Bone marrow (tissue), 2 donors: ENCODE measurements at regions not wholly inside any gene's neighbourhood (a gene's known extent, or its start where the extent isn't known, plus 50 kb on each side); places are given as distances from the start of the nearest gene placed in this dataset.

Experiments used
- DNase-seq, 2 donors: peaks; one replicate each; lab custom pipeline; 2025; lab: John Stamatoyannopoulos, UW

DNA sequence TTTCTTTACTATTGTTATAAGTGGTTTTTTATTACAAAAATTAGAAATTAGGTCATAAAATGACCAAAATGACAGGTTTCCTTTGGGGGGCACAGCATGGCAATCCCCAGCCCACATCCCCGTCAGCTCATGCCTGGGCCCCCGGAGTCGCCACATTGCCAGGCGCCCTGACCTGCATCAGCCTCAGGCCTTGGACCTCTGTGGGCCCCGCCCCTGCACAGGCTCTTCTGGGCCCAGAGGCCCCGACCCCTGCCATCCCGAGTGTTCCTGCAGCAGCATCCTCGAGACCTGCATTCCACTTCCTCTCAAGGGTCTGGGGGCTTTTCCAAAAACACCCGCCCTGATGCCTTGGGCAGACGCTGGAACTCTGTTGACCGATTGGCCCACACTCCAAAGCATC is 391.1 kb upstream of the MGMT start:
- DNase-seq: no peak

DNA sequence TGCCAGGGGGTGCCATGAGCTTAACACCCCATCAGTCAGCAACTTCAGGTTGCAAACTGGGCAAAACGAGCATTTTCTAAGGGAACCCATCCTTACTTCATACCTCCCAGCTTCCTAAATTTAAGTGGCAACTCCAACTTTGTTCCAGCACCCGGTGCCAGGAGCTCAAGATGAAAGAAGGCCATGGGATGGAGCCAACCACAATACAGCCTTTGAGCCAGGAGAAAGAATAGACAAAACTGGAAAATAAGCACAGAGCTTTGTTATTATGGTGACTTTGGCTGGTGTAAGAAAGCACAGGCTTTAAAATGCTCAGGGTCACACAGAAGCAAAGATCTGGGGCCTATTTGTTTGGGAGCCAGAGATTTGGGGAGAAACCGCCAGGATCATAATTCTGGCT is 388.7 kb upstream of the MGMT start:
- DNase-seq: no peak

DNA sequence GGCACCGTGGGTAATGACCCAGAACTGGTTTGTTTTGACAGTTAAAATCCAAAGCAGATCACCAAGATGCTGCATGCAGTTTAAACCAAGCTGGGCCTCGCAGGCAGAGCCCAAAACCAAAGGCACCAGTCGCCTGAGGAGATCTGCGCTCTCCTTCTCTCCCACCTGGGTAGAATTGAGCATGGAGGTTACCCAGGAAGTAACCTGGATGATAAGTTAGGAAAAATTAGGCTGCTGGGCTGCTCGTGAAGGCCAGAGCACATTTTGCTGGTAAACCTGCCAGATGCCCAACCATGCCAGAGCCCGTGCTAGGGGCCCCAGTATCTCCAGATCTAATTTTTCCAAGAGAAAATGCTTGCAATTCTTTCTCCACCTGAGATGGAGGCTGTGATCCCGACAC is 388.3 kb upstream of the MGMT start:
- DNase-seq: no peak

DNA sequence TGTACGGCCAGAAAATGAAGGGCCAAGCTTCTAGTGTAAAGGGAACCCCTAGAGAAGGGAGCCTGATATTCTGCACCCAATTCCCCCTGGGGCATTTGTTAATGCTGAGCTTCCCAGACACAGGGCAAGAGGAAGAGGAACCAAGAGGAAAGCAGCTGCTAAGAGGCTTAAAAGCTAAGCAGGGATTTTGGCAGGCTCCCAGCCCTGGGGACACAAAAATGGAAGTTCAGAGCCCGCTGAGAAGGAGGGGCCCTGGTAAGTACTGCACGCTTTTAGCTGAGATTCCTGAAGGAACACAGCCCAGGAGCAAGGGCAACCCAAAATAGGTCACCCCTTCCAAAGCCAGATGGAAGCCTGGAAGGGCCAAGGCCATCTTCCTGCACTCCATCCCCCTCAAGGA is 387.3 kb upstream of the MGMT start:
- no peak for DNase-seq

DNA sequence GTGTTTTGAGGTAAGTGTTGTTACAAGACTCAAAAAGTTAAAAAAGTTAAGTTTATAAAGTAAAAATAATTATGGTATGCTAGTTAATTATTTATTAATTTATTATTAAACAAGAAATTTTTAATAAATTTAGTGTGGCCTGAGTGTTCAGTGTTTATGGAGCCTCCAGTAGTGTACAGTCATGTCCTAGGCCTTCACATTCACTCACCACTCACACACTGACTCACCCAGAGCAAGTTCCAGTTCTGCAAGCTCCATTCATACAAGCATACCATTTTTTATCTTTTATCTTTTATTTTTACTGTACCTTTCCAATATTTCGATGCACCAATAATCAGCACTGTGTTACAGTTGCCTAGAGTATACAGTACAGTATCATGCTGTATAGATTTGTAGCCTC is 381.2 kb upstream of the MGMT start:
- no peak for DNase-seq

DNA sequence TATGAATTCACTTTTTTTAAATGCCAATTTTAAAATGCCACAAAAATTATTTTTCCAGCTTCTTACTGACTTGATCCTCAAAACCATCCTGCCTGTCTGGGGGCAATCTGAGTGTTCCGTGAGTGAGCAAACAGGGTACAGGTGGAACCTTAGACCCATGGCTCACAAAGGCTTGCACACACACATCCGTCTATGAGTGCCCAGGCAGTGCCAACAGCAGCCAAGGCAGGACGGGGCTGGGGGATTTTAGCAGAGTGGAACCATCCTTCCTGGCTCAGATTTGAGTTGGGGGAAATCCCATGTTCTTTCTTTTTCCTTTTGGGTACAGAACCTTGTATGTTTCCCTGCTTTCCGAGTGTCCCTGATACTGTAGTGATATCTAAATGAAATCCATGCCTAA is 377.7 kb upstream of the MGMT start:
- no peak for DNase-seq

DNA sequence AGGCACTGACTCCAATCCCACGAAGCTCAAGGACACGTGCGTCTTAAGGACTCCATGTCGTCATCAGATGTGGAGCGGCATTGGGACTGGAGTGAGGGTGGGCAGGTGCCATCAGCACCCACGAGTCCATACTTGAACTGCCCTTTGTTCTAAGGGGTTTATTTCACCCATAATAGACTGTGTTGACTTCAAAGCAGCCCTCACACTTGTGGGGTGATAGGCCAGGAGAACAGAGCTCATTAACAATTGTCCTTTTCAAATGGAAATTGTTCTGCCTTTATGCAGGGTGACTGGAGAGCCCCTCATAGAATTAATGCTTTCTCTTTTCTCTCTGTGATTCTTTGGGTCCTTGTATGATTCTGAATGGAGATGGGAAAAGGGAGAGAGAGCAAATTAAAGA is 376.9 kb upstream of the MGMT start:
- DNase-seq: no peak

DNA sequence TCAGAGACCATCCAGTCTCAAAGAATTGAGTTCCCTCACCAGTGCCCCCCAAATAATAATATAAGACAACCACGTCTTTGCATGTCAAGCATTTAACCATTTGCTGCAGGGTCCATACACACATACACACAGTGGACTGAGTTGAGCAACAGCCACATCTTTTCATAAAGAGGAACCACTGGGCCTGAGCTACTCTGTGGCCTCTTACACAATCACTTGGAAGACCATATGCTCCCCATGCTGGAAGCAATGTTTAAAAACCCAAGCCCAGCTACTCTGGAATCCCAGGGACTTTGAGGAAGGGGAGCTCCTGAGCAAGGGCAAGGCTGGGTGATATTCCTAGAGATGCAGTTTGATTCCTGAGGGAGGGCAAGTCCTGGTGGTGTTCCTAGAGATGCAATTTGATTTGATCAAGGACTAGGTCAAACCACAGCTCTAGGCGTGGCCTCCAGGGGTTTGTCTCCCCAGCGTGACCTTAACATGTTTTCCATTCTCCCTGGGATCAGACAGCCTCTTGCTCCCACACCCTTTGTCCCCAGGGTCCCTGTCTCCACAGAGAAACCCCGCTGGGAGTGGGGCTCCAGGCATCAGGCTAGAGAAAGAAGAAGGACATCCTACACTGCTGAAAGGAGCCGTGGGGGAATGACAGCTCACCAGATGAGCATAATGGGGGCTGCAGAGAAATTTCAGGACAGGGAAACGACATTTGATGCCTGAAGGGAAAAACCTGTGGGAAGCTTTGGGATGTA is 376.2 kb upstream of the MGMT start:
- no peak for DNase-seq

DNA sequence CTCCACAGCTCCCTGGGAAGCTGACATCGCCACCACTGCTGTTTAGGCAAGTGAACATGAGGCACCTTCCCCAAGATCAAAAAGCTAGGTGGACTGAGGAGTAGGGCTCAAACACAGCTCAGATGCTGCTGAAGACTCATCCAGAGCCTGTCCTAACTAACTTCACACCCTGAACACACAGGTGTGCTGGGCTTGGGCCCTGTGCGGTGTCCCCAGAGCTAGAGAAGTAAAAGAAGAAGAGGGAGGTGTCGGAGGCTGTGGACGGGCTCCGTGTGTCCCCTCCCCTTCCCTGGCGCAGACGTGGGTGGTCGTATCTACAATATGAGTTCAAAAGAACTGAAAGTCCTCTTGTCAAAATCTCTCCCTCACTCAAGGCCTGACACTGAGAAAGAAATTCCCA is 373.4 kb upstream of the MGMT start:
- no peak for DNase-seq

DNA sequence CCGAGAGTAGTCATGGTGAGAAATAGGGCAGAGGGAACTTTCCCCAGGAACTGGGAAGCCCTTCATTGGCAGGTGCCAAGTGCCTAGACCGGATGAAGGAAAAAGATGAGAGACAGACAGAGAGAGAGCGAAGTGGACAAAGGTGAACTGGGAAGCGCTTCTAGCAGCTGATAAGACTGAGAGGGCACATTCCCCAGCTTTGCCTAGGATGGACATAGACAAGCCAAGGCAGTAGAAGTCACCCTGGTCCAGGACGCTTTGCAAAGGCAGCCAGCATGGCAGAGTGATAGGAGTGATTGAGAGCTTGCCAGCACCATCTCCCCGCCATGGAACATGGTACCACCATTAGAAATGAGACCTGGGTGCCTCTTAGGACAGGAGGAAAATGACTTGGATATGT is 372.8 kb upstream of the MGMT start:
- DNase-seq: no peak

DNA sequence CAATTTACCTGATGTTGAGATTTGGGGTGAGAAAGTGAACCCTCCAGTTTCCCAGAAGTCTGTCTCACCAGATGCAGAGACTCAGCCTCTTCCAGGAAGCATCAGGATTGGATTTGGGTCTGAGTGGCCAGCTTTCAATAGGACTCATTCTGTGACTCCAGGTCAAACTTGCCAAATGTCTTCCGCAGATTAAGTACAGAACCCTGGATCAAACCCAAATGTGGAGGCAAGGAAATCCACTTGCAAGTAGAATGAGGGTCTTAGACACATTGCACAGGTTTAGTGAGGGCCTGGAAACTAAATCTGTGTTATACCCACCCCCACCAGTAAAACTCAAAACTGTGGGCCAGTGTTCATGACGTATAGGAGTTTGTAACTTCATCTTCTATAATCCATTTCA is 372.2 kb upstream of the MGMT start:
- no peak for DNase-seq

DNA sequence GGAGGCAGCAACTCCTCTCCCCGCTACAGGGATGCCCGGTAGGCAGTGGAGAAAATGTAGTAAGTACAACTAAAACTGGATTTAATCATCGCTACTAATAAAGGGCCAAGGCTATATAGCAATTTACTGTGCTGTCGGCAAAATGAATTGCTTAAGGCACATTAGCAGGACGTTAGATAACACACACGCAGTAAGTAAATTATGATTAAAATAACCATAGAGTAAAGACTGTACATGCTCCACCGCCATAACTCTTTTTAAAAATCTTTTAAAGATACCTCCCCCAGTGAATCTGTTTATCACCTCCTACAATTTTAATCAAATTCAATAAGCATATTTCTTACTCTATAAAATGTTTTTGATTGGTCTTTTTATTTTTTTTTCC is 371.4 kb upstream of the MGMT start:
- DNase-seq: no peak

DNA sequence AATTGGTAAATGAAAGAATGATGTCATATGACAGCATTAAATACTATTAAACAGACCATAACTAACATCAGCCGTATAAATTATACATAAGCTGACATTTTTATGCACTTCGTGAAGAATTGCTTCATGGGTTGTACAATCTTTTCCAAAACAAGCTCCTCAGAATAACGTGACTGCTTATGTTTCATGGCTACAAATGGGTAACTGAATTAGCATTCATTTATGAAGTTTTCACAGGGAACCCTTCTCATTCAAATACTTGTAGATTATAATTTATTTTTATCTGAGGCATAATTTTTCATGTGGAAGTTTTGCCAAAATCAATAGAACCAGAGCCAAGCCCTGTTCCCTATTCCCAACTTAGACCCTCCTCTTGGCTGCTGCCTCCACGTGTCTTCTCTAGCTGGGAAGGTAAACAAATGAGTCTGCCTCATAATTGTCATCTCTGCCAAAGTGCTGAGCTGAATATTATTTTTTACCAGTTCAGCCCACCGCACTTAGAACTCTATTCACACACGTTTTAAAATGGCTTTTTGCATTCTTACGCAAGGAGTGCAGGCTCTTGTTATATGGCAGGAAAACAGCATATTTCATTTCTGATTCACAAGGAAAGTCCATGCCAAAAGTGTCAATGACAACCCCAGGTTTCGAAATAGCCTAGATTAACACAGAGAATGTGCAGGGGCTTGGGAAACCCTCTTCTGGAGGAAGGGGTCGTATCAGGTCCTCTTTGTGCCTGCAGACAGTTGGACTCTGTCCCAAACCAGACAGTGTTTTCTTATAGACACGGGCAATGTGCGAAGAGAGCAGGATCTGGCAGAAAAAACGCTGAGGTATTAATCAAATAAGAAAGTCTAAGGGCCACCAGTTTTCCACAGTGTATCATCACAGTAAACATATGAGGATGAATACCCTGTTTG is 370.7 kb upstream of the MGMT start:
- no peak for DNase-seq

DNA sequence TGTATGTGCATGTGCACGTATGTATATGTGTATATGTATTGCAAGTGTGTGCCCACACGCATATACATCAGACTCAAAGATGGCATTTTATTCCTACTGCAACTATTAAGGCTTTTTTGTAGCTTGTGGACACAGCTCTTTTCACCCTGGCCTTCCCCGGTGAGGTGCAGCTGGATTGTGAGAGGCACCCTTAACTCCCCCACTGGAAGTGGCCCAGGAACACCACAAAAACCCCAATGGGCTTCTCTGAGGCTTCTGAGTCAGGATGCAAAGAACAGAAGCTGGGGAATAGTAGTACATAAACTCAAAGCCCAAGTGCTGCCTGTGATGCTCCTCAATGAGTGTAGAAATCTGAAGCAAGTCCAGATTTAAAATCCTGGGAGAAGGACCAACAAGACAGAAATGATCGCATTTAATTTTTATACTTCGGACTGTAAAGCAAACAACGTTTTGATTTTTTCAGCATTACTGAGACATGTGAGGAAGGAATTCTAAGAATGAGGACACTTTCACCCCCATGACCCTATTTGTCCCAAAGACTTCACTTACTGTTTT is 369.2 kb upstream of the MGMT start:
- no peak for DNase-seq

DNA sequence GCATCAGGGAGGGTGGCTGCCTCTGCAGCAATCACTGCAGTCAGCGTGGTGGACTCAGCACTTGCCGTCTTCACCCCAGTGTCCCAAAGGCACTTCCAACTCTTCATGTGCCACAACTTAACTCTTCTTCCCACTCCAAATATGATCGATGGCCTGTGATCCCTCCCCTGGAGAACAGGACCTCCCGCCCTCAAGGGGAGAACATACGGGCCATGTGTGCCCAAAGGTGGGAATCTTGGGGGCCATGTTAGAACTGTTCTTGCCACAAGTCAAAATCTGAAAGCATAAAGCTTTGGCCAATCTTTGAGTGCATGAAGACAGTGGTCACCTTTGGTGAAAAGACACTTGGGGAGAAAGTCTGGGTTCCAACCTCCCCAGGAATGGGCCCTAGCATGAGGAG is 368.5 kb upstream of the MGMT start:
- DNase-seq: no peak

DNA sequence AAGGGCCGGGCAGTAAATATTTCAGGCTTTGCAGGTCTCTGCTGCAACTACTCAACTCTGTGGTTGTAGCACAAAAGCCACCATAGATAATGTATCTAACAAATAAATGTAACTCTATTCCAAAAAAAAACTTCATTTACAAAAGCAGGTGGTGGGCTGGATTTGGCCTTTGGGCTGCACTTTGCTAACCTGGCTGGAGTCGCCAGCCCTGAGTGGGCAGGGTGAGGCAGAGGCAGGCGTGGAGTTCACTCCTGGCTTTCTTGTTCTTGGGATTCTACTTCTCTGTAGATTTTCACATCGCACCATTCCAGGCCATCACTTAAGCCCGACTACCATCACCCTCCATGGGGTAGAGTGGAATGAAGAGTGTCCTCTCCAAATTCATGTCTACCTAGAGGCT is 367.6 kb upstream of the MGMT start:
- no peak for DNase-seq

DNA sequence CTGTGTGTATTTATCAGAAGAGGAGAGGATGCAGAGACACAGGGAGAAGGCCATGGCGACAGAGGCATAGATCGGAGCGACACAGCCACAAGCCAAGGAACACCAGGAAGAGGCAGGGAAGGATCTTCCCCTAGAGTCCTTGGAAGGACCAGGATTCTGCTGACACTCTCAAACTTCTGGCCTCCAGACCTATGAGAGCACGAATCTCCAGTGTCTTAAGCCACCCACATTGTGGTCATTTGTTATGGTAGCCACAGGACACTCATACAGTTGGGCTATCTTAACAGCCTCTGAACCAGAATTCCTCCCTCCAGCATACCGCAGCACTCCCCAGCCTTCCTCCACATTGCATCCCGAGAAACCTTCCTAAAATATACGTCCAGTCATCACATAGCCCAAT is 367.0 kb upstream of the MGMT start:
- no peak for DNase-seq

DNA sequence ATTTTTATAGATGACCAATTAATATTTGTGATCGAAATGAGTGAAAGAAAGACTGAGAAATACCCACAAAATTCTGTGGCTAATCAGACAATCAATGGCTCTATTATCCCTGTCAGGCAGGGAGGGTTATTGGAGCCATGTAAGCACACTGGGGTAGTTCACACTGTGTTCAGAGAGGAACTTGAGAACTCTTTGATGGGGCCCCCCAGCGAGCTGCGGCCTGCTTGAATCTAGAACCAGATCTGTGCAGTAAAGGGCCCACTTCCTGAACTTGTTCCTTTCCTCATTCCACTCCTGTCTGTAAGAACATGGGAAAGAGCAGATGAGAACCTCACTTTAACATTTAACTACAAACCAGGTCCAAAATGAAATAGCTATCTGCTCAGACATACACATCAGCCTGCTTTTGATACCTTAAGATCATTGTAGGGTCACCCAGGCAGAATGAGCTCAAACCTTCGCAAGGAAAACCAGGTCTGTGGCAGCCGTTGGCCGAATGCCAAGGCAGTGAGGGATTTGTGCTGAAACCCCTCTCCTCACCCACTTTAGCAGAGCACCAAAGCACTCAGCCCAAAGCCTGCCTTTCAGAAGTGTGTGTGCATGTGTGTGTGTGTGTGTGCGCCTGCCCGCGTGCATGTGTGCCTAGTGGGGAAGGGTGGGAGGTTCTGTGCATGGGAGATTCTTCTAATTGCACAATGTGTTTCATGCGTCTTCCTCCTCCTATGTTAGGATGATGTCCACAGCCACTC is 365.6 kb upstream of the MGMT start:
- DNase-seq: no peak

DNA sequence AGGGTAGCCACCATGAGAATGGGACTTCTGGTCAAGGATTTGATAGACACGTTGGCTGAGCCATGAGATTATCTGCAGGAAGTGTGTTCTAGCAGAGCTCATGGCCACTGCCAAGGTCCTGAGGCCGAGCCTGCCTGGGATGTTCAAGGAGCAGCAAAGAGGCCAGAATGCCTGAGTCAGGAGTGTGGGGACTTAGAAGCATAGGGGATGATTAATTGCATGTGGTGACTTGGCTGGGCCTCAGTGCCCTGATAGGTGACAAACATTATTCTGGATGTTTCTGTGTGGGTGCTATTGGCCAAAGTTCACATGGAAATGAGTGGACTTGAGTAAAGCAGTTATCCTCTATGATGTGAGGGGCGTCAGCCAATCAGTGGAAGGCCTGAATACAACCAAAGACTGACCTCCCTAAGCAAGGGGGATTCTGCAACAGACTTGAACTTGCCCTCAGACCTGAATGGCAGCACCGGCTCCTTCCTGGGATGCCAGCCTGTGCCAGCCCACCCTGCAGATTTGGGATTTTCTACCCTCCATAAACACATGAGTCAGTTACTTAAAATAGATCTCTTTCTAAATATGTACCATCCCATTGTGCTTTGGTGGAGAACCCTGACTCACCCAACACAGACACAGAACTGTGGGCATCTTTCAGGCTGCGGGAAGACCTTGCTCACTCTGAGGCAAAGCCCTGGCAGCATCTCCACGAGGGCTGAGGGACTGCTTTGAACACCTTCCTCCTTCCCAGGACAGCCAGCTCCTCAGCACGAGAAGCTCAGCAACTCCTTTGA is 363.9 kb upstream of the MGMT start:
- DNase-seq: no peak

DNA sequence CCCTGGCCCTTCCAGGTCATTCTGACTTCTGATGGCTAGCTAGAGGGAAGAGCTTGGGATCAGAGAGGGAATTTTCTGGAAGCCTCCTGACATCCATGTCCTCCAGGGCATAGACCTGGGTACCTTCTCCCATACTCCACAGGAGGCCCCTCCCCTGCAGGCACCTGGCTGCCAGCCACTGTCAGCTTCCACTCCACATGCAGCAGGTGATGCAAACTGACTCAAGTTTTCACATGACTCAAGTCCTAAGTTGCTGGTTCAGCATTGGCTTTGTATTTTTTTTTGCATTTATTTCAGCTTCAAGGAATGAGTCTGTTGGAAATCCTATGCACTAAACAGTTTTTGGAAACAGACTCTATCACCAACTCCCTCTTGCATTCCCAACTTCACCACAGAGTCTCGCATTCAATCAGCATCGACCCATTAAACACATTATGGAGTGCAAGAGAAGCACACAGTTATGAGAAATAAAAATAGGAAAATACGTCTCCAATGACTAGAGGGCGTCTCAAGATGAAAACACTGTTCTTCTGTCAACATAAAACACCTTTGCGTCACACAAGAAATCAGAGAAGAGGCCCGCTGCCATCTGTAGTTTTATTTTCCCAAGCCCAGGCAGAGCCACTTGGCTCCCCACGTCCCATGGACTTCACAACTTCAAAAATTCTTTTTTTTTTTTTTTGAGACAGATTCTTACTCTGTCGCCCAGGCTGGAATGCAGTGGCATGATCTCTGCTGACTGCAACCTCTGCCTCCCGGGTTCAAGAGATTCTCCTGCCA is 362.6 kb upstream of the MGMT start:
- DNase-seq: no peak

DNA sequence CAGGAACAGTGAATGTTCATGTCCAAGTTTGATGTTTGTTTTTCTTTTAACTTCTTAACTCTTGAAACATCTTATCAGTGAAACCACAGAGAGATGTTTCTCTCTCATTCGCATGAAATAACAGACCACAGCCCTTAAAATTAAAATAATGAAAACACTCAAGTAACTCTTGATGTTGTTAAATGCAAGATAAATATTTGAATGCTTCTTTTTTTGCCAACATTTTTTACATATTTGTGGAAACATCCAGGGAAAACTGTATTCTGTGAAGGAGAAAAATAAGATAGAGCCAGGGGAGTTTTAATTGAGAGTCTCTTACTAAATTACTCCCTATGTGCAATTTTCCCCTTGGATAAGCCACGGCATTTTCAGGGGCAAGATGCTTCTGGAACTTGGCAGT is 361.8 kb upstream of the MGMT start:
- no peak for DNase-seq
